NCI-H510A treated with DMSO at 0.1 percent for 48 hours (cell line): ENCODE measurements at regions not wholly inside any gene's neighbourhood (a gene's known extent, or its start where the extent isn't known, plus 50 kb on each side); places are given as distances from the start of the nearest gene placed in this dataset.
"Not testable (repeated sequence)": the region's sequence is repeated elsewhere in the genome, so short reads cannot be mapped to it uniquely, and the experiment has no call there.

Source experiments
- DNase-seq: peaks from one replicate; lab custom pipeline; 2025; lab: John Stamatoyannopoulos, UW

- DNase-seq, result no peak
These were observed 276.0 kb downstream of the SOX2 start for GRCh38 chr3:181987736-181988135.

GRCh38 chr3:181998828-181999227, 287.1 kb downstream of the SOX2 start:
- DNase-seq, result no peak

GRCh38 chr3:181999314-181999713, 287.6 kb downstream of the SOX2 start:
- no peak for DNase-seq

GRCh38 chr3:182000447-182000846, 288.7 kb downstream of the SOX2 start:
- DNase-seq, result no peak

GRCh38 chr3:182005219-182005618, 293.5 kb downstream of the SOX2 start:
- no peak for DNase-seq

- no peak for DNase-seq
These were observed 294.0 kb downstream of the SOX2 start for GRCh38 chr3:182005701-182006100.

- no peak for DNase-seq
These were observed 294.7 kb downstream of the SOX2 start for GRCh38 chr3:182006431-182006830.

GRCh38 chr3:182007441-182007840, 295.7 kb downstream of the SOX2 start:
- no peak for DNase-seq

GRCh38 chr3:182018361-182018760, 306.6 kb downstream of the SOX2 start:
- no peak for DNase-seq

GRCh38 chr3:182019926-182020325, 308.2 kb downstream of the SOX2 start:
- no peak for DNase-seq

- no peak for DNase-seq
These were observed 312.1 kb downstream of the SOX2 start for GRCh38 chr3:182023843-182024242.

- DNase-seq, result no peak
These were observed 315.6 kb downstream of the SOX2 start for GRCh38 chr3:182027366-182027765.

GRCh38 chr3:182028081-182028480, 316.4 kb downstream of the SOX2 start:
- no peak for DNase-seq

- not testable (repeated sequence) for DNase-seq
These were observed 322.5 kb downstream of the SOX2 start for GRCh38 chr3:182034231-182034630.

GRCh38 chr3:182035324-182035723, 323.6 kb downstream of the SOX2 start:
- DNase-seq, result no peak

- DNase-seq, result no peak
These were observed 324.7 kb downstream of the SOX2 start for GRCh38 chr3:182036382-182036781.

- DNase-seq, result no peak
These were observed 330.1 kb downstream of the SOX2 start for GRCh38 chr3:182041668-182042291.

GRCh38 chr3:182045736-182046135, 334.0 kb downstream of the SOX2 start:
- DNase-seq, result no peak

- DNase-seq, result no peak
These were observed 334.5 kb downstream of the SOX2 start for GRCh38 chr3:182046166-182046764.

- no peak for DNase-seq
These were observed 339.2 kb downstream of the SOX2 start for GRCh38 chr3:182050932-182051331.

- no peak for DNase-seq
These were observed 340.6 kb downstream of the SOX2 start for GRCh38 chr3:182052332-182052731.

- no peak for DNase-seq
These were observed 341.0 kb downstream of the SOX2 start for GRCh38 chr3:182052757-182053156.

GRCh38 chr3:182058488-182058887, 346.8 kb downstream of the SOX2 start:
- DNase-seq, result no peak

GRCh38 chr3:182063742-182064141, 352.0 kb downstream of the SOX2 start:
- no peak for DNase-seq
